ENCODE measurements at regions not wholly inside any gene's neighbourhood (a gene's known extent, or its start where the extent isn't known, plus 50 kb on each side); places are given as distances from the start of the nearest gene placed in this dataset.
"Not testable (repeated sequence)": the region's sequence is repeated elsewhere in the genome, so short reads cannot be mapped to it uniquely, and the experiment has no call there.

- H3K9me3 ChIP-seq (ENCODE audit: control insufficient read depth, insufficient read depth, low read length): no peaks in the 10 kb centered on the region
- H3K27ac ChIP-seq (ENCODE audit: low read depth, low read length): no peak overlapping the region
- no peaks in the 10 kb centered on the region for H3K36me3 ChIP-seq (ENCODE audit: control insufficient read depth, insufficient read depth, low read length)
- no peak for DNase-seq (ENCODE audit: low read depth in 4 of 6, low spot score in 6 of 6)
- no peak overlapping the region for H3K4me3 ChIP-seq (ENCODE audit: low read depth, low read length)
- no peaks in the 10 kb centered on the region for H3K27me3 ChIP-seq (ENCODE audit: control insufficient read depth, insufficient read depth, low read length)
- WGBS (ENCODE audit: insufficient coverage): no CpG with 5 or more reads among the region's 1 CpG
- H3K4me1 ChIP-seq (ENCODE audit: control insufficient read depth, insufficient read depth, low read length): no peaks in the 10 kb centered on the region
Measured at GRCh38 chr13:37510441-37510840, 88.1 kb downstream of the POSTN start.

DNA sequence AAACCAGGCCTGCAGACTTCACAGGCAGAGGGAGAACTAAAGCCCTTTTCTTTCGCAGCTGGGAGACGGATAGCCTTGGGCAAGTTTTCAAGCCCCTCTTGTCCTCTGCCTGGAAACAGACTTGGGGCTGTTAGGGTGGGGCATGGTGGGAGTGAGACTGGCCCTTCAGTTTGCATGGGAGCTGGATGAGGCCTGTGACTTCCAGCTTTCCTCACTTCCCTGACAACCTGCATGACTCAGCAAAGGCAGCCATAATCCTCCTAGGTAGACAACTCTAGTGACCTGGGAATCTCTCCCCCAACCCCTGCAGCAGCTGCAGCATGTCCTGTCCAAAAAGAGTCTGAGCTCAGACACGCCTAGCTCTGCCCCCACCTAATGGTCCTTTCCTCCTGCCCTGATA lies 93.0 kb downstream of the POSTN start:
- H3K4me1 ChIP-seq (ENCODE audit: control insufficient read depth, insufficient read depth, low read length): no peaks in the 10 kb centered on the region
- H3K27me3 ChIP-seq (ENCODE audit: control insufficient read depth, insufficient read depth, low read length): no peaks in the 10 kb centered on the region
- WGBS (ENCODE audit: insufficient coverage): 88% methylated on average over 3 of the region's 3 CpGs
- H3K4me3 ChIP-seq (ENCODE audit: low read depth, low read length): no peak overlapping the region
- no peak for DNase-seq (ENCODE audit: low read depth in 4 of 6, low spot score in 6 of 6)
- no peaks in the 10 kb centered on the region for H3K9me3 ChIP-seq (ENCODE audit: control insufficient read depth, insufficient read depth, low read length)
- H3K36me3 ChIP-seq (ENCODE audit: control insufficient read depth, insufficient read depth, low read length): no peaks in the 10 kb centered on the region
- H3K27ac ChIP-seq (ENCODE audit: low read depth, low read length): no peak overlapping the region

DNA sequence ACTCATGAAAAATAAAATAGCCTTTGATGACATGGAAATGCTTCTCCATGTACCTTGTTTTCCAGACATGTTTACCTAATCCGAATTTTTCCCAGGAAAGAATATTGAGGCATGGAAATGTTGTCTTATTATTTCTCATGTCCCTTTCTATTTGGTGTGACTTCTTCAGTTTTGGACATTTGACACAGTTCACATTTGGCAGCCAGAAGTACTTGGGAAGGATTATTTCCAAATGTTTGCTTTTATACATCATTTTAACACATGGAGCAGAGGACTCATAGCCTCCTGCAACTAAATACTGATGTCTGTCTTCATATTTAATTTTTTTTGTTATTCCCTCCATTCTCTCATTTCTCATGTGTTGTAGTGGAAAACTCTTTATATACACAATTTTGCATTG lies 94.3 kb downstream of the POSTN start:
- H3K4me3 ChIP-seq (ENCODE audit: low read depth, low read length): no peak overlapping the region
- DNase-seq (ENCODE audit: low read depth in 4 of 6, low spot score in 6 of 6): no peak
- H3K36me3 ChIP-seq (ENCODE audit: control insufficient read depth, insufficient read depth, low read length): no peaks in the 10 kb centered on the region
- WGBS (ENCODE audit: insufficient coverage): no CpG with 5 or more reads among the region's 1 CpG
- no peaks in the 10 kb centered on the region for H3K9me3 ChIP-seq (ENCODE audit: control insufficient read depth, insufficient read depth, low read length)
- no peaks in the 10 kb centered on the region for H3K4me1 ChIP-seq (ENCODE audit: control insufficient read depth, insufficient read depth, low read length)
- no peak overlapping the region for H3K27ac ChIP-seq (ENCODE audit: low read depth, low read length)
- no peaks in the 10 kb centered on the region for H3K27me3 ChIP-seq (ENCODE audit: control insufficient read depth, insufficient read depth, low read length)

- Histone ChIP-seq H3K27me3 (ENCODE audit: control insufficient read depth, insufficient read depth, low read length) (no peaks in the 10 kb centered on the region), H3K27ac (ENCODE audit: low read depth, low read length) (no peak overlapping the region), H3K9me3 (ENCODE audit: control insufficient read depth, insufficient read depth, low read length) (no peaks in the 10 kb centered on the region), H3K36me3 (ENCODE audit: control insufficient read depth, insufficient read depth, low read length) (no peaks in the 10 kb centered on the region), H3K4me1 (ENCODE audit: control insufficient read depth, insufficient read depth, low read length) (no peaks in the 10 kb centered on the region), H3K4me3 (ENCODE audit: low read depth, low read length) (no peak overlapping the region)
- DNase-seq (ENCODE audit: low read depth in 4 of 6, low spot score in 6 of 6): no peak
Measured at GRCh38 chr13:37503287-37503686, 95.3 kb downstream of the POSTN start.

DNA sequence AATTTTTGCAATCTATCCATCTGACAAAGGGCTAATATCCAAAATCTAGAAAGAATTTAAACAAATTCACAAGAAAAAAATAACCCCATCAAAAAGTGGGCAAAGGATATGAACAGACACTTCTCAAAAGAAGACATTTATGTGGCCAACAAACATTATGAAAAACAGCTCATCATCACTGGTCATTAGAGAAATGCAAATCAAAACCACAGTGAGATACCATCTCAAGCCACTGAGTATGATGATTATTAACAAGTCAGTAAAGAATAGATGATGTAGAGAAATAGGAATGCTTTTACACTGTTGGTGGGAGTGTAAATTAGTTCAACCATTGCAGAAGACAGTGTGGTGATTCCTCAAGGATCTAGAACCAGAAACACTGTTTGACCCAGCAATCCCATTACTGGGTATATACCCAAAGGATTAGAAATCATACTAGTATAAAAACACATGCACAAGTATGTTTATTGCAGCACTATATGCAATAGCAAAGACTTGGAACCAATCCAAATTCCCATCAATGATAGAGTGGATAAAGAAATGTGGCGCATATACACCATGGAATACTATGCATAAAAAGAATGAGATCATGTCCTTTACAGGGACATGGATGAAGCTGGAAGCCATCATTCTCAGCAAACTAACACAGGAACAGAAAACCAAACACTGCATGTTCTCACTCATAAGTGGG lies 96.1 kb downstream of the POSTN start:
- WGBS (ENCODE audit: insufficient coverage): no CpG with 5 or more reads among the region's 1 CpG
- not testable (repeated sequence) for H3K4me3 ChIP-seq (ENCODE audit: low read depth, low read length)

GRCh38 chr13:37501187-37501586 lies 97.4 kb downstream of the POSTN start:
- no peaks in the 10 kb centered on the region for H3K27me3 ChIP-seq (ENCODE audit: control insufficient read depth, insufficient read depth, low read length)

More for the DNA sequence above, 96.1 kb downstream of the POSTN start:
- not testable (repeated sequence) for H3K27ac ChIP-seq (ENCODE audit: low read depth, low read length); H3K36me3 ChIP-seq (ENCODE audit: control insufficient read depth, insufficient read depth, low read length); DNase-seq (ENCODE audit: low read depth in 4 of 6, low spot score in 6 of 6); H3K27me3 ChIP-seq (ENCODE audit: control insufficient read depth, insufficient read depth, low read length); H3K9me3 ChIP-seq (ENCODE audit: control insufficient read depth, insufficient read depth, low read length); H3K4me1 ChIP-seq (ENCODE audit: control insufficient read depth, insufficient read depth, low read length)

GRCh38 chr13:37495046-37495445 lies 103.5 kb downstream of the POSTN start:
- no peaks in the 10 kb centered on the region for H3K27me3 ChIP-seq (ENCODE audit: control insufficient read depth, insufficient read depth, low read length)
- WGBS (ENCODE audit: insufficient coverage): no CpG with 5 or more reads among the region's 1 CpG
- H3K27ac ChIP-seq (ENCODE audit: low read depth, low read length): no peak overlapping the region
- H3K36me3 ChIP-seq (ENCODE audit: control insufficient read depth, insufficient read depth, low read length): no peaks in the 10 kb centered on the region
- no peaks in the 10 kb centered on the region for H3K4me1 ChIP-seq (ENCODE audit: control insufficient read depth, insufficient read depth, low read length)
- no peak overlapping the region for H3K4me3 ChIP-seq (ENCODE audit: low read depth, low read length)
- DNase-seq (ENCODE audit: low read depth in 4 of 6, low spot score in 6 of 6): no peak
- H3K9me3 ChIP-seq (ENCODE audit: control insufficient read depth, insufficient read depth, low read length): no peaks in the 10 kb centered on the region

More at GRCh38 chr13:37501187-37501586, 97.4 kb downstream of the POSTN start:
- H3K27ac ChIP-seq (ENCODE audit: low read depth, low read length): no peak overlapping the region
- no peaks in the 10 kb centered on the region for H3K9me3 ChIP-seq (ENCODE audit: control insufficient read depth, insufficient read depth, low read length)
- no peak overlapping the region for H3K4me3 ChIP-seq (ENCODE audit: low read depth, low read length)
- no peaks in the 10 kb centered on the region for H3K4me1 ChIP-seq (ENCODE audit: control insufficient read depth, insufficient read depth, low read length)
- WGBS (ENCODE audit: insufficient coverage): no CpG with 5 or more reads among the region's 2 CpGs
- DNase-seq (ENCODE audit: low read depth in 4 of 6, low spot score in 6 of 6): no peak
- H3K36me3 ChIP-seq (ENCODE audit: control insufficient read depth, insufficient read depth, low read length): no peaks in the 10 kb centered on the region

GRCh38 chr13:37493775-37494174 lies 104.8 kb downstream of the POSTN start:
- Histone ChIP-seq H3K27ac (ENCODE audit: low read depth, low read length) (no peak overlapping the region), H3K36me3 (ENCODE audit: control insufficient read depth, insufficient read depth, low read length) (no peaks in the 10 kb centered on the region), H3K27me3 (ENCODE audit: control insufficient read depth, insufficient read depth, low read length) (no peaks in the 10 kb centered on the region), H3K4me3 (ENCODE audit: low read depth, low read length) (no peak overlapping the region), H3K4me1 (ENCODE audit: control insufficient read depth, insufficient read depth, low read length) (no peaks in the 10 kb centered on the region), H3K9me3 (ENCODE audit: control insufficient read depth, insufficient read depth, low read length) (no peaks in the 10 kb centered on the region)
- no peak for DNase-seq (ENCODE audit: low read depth in 4 of 6, low spot score in 6 of 6)
- WGBS (ENCODE audit: insufficient coverage): no CpG with 5 or more reads among the region's 3 CpGs

DNA sequence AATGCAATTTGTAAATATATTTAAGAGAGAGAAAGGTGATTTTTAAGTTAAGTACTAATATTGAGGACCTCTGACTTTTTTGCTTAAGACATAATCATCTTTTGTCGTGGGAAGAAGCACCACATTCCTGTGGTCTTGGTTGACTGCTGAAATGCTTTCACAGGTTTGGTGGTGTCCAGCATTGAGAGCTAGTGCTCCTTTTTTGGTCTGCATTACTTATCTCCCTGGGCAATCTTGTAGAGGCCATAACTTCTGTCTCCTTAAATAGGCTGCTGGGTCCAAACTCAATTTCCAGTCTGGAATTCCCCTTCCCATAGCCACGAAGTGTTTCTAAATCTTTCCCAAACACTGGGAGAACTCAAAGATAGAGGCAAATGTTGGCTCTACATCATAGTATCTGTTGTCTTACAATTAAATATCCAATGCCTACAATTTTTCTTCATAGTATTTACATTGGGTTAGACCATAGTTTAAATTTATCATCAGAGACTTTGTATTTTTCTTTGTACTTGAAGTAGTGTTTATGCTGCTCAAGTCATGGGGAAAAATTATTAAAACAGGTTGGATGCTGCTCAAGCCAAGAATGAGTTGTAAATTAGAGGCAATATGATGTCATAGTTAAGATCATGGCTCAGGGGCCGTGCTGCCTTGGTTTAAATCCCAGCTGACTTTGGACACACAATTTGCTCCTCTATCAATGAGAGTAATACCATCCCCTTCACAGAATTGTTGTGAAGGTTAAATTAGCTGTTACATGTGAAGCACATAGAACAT lies 105.6 kb downstream of the POSTN start:
- no peaks in the 10 kb centered on the region for H3K36me3 ChIP-seq (ENCODE audit: control insufficient read depth, insufficient read depth, low read length)
- H3K27ac ChIP-seq (ENCODE audit: low read depth, low read length): no peak overlapping the region
- no CpG with 5 or more reads among the region's 3 CpGs for WGBS (ENCODE audit: insufficient coverage)
- H3K9me3 ChIP-seq (ENCODE audit: control insufficient read depth, insufficient read depth, low read length): no peaks in the 10 kb centered on the region
- H3K27me3 ChIP-seq (ENCODE audit: control insufficient read depth, insufficient read depth, low read length): no peaks in the 10 kb centered on the region
- no peaks in the 10 kb centered on the region for H3K4me1 ChIP-seq (ENCODE audit: control insufficient read depth, insufficient read depth, low read length)
- DNase-seq (ENCODE audit: low read depth in 4 of 6, low spot score in 6 of 6): no peak
- H3K4me3 ChIP-seq (ENCODE audit: low read depth, low read length): no peak overlapping the region

DNA sequence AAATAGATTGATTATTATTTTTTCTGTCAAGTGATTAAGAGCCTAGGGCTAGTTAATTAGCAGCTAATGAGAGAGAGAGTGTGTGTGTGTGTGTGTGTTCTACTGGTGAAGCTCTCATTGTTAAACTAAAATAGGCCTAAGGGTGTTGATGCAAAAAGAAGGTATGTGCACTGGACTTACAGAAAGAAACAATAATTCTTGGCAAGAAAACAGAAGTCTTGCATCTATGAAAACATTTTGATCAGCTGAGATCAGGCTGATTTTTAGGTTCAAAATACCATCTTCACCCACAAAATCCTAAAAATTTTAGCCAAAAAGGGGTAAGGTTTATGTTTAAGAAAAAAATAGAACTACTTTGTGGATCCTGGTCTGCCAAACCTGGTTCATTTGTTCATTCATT lies 106.5 kb downstream of the POSTN start:
- Histone ChIP-seq H3K9me3 (ENCODE audit: control insufficient read depth, insufficient read depth, low read length) (no peaks in the 10 kb centered on the region), H3K4me3 (ENCODE audit: low read depth, low read length) (no peak overlapping the region), H3K36me3 (ENCODE audit: control insufficient read depth, insufficient read depth, low read length) (no peaks in the 10 kb centered on the region), H3K27ac (ENCODE audit: low read depth, low read length) (no peak overlapping the region), H3K4me1 (ENCODE audit: control insufficient read depth, insufficient read depth, low read length) (no peaks in the 10 kb centered on the region), H3K27me3 (ENCODE audit: control insufficient read depth, insufficient read depth, low read length) (no peaks in the 10 kb centered on the region)
- no peak for DNase-seq (ENCODE audit: low read depth in 4 of 6, low spot score in 6 of 6)

Measured in spinal cord (tissue), 9 donors.